ENCODE measurements at regions not wholly inside any gene's neighbourhood (a gene's known extent, or its start where the extent isn't known, plus 50 kb on each side); places are given as distances from the start of the nearest gene placed in this dataset.
"Not testable (repeated sequence)": the region's sequence is repeated elsewhere in the genome, so short reads cannot be mapped to it uniquely, and the experiment has no call there.

DNA sequence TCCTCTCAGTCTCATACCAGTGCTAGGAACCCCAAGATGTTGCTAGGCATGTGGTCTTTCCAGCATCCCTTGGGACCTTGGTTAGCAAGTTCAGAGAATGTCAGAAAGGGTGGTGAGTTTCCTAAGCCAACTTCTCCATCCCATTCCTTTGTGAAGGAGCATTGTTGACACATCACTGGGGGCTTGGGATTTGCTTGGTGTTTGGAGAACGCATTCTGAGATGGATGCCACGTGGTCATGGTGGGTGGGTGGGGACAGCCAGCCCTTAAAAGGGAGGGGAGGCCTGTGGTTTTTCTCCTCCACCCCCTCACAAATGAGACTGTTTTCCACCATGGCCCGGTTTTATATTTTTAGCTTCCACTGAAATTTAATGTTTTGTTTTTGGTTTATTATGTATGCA is 83.3 kb upstream of the ZNF536 start:
- Mint-ChIP-seq H3K4me3 (ENCODE audit: unreplicated experiment) (no peak overlapping the region), H3K27me3 (ENCODE audit: low read depth, unreplicated experiment) (peaks cover 23% of the 10 kb centered on the region), H3K36me3 (ENCODE audit: low read depth, unreplicated experiment) (no peaks in the 10 kb centered on the region), H3K4me1 (ENCODE audit: low read depth, unreplicated experiment) (no peaks in the 10 kb centered on the region), H3K9me3 (ENCODE audit: unreplicated experiment) (peaks cover 2% of the 10 kb centered on the region), H3K27ac (ENCODE audit: unreplicated experiment) (no peak overlapping the region)
- DNase-seq (ENCODE audit: low read depth) (no peak), FAIRE-seq (no peak)
- H3K27ac ChIP-seq (ENCODE audit: low read depth, low read length) = no peak overlapping the region
- H3K79me2 ChIP-seq (ENCODE audit: insufficient read depth, low read length) = no peaks in the 10 kb centered on the region
- no peaks in the 10 kb centered on the region for H4K20me1 ChIP-seq (ENCODE audit: insufficient read depth, low read length)
- no peaks in the 10 kb centered on the region for H3K36me3 ChIP-seq (ENCODE audit: insufficient read depth, low read length)
- H3K4me2 ChIP-seq (ENCODE audit: low read length) = no peak overlapping the region
- no peak overlapping the region for H3K9ac ChIP-seq (ENCODE audit: low read length)
- no peak overlapping the region for H3K4me3 ChIP-seq (ENCODE audit: insufficient read depth, low read depth, low read length)
- H3K4me1 ChIP-seq (ENCODE audit: insufficient read depth, low read length) = no peaks in the 10 kb centered on the region
- H3K9me3 ChIP-seq (ENCODE audit: insufficient read depth, low read depth, low read length) = no peaks in the 10 kb centered on the region
- no peaks in the 10 kb centered on the region for H3K27me3 ChIP-seq (ENCODE audit: insufficient read depth, low read length)
- no peak overlapping the region for H2AFZ ChIP-seq (ENCODE audit: low read depth, low read length)
- TF ChIP-seq EZH2 (IDR thresholded peaks at IDR 0.05; ENCODE audit: insufficient read depth, low read length) = no peak
- TF ChIP-seq, protein P1, sequence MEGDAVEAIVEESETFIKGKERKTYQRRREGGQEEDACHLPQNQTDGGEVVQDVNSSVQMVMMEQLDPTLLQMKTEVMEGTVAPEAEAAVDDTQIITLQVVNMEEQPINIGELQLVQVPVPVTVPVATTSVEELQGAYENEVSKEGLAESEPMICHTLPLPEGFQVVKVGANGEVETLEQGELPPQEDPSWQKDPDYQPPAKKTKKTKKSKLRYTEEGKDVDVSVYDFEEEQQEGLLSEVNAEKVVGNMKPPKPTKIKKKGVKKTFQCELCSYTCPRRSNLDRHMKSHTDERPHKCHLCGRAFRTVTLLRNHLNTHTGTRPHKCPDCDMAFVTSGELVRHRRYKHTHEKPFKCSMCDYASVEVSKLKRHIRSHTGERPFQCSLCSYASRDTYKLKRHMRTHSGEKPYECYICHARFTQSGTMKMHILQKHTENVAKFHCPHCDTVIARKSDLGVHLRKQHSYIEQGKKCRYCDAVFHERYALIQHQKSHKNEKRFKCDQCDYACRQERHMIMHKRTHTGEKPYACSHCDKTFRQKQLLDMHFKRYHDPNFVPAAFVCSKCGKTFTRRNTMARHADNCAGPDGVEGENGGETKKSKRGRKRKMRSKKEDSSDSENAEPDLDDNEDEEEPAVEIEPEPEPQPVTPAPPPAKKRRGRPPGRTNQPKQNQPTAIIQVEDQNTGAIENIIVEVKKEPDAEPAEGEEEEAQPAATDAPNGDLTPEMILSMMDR (IDR thresholded peaks at IDR 0.05; ENCODE audit: insufficient read depth, low read depth, low read length) = no peak

DNA sequence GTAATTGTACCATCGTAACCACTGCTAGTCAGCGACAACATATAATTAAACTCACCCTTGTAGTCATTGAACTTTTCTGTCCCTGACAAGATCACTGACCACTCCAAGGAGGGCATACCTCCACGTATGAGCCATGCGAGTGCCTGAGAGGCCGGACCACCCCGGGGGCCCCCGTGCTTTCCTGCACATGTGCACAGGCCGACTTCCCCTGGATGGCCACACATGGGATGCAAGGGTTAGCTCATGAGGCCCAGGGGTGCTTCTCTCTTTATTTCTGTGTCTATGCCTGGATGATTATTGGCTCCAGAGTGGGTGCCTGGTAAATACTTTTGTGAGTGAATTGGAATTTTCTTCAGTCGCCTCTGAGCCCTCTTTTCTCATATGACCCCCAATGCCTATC is 82.8 kb upstream of the ZNF536 start:
- Mint-ChIP-seq H3K27ac (ENCODE audit: unreplicated experiment) (no peak overlapping the region), H3K4me3 (ENCODE audit: unreplicated experiment) (no peak overlapping the region)

DNA sequence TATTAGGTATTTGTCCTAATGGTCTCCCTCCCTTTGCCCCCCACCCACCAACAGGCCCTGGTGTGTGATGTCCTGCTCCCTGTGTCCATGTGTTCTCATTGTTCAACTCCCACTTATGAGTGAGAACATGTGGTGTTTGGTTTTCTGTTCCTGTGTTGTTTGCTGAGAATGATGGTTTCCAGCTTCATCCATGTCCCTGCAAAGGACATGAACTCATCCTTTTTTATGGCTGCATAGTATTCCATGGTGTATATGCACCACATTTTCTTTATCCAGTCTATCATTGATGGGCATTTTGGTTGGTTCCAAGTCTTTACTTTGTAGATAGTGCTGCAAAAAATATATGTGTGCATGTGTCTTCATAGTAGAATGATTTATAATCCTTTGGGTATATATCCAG is 81.4 kb upstream of the ZNF536 start:
- H3K9ac ChIP-seq (ENCODE audit: low read length); H3K36me3 ChIP-seq (ENCODE audit: insufficient read depth, low read length); H3K4me1 Mint-ChIP-seq (ENCODE audit: low read depth, unreplicated experiment); H4K20me1 ChIP-seq (ENCODE audit: insufficient read depth, low read length); H3K27me3 ChIP-seq (ENCODE audit: insufficient read depth, low read length); H3K4me3 Mint-ChIP-seq (ENCODE audit: unreplicated experiment); H3K79me2 ChIP-seq (ENCODE audit: insufficient read depth, low read length); DNase-seq (ENCODE audit: low read depth); H3K4me2 ChIP-seq (ENCODE audit: low read length); H3K4me3 ChIP-seq (ENCODE audit: insufficient read depth, low read depth, low read length); H3K4me1 ChIP-seq (ENCODE audit: insufficient read depth, low read length); H2AFZ ChIP-seq (ENCODE audit: low read depth, low read length); H3K27ac Mint-ChIP-seq (ENCODE audit: unreplicated experiment); H3K36me3 Mint-ChIP-seq (ENCODE audit: low read depth, unreplicated experiment); H3K9me3 ChIP-seq (ENCODE audit: insufficient read depth, low read depth, low read length); H3K9me3 Mint-ChIP-seq (ENCODE audit: unreplicated experiment); FAIRE-seq; H3K27ac ChIP-seq (ENCODE audit: low read depth, low read length): not testable (repeated sequence)
- peaks cover 22% of the 10 kb centered on the region for H3K27me3 Mint-ChIP-seq (ENCODE audit: low read depth, unreplicated experiment)

More for the DNA sequence above, 82.8 kb upstream of the ZNF536 start:
- Histone ChIP-seq H3K27ac (ENCODE audit: low read depth, low read length) (no peak overlapping the region), H3K4me3 (ENCODE audit: insufficient read depth, low read depth, low read length) (no peak overlapping the region), H3K27me3 (ENCODE audit: insufficient read depth, low read length) (no peaks in the 10 kb centered on the region), H3K4me1 (ENCODE audit: insufficient read depth, low read length) (no peaks in the 10 kb centered on the region), H3K9me3 (ENCODE audit: insufficient read depth, low read depth, low read length) (no peaks in the 10 kb centered on the region), H3K36me3 (ENCODE audit: insufficient read depth, low read length) (no peaks in the 10 kb centered on the region), H3K79me2 (ENCODE audit: insufficient read depth, low read length) (no peaks in the 10 kb centered on the region), H3K4me2 (ENCODE audit: low read length) (no peak overlapping the region), H3K9ac (ENCODE audit: low read length) (no peak overlapping the region), H4K20me1 (ENCODE audit: insufficient read depth, low read length) (no peaks in the 10 kb centered on the region), H2AFZ (ENCODE audit: low read depth, low read length) (no peak overlapping the region)
- FAIRE-seq (no peak), DNase-seq (ENCODE audit: low read depth) (no peak)
- TF ChIP-seq EZH2 (IDR thresholded peaks at IDR 0.05; ENCODE audit: insufficient read depth, low read length) = no peak
- TF ChIP-seq, protein P1 (IDR thresholded peaks at IDR 0.05; ENCODE audit: insufficient read depth, low read depth, low read length) = no peak
- peaks cover 23% of the 10 kb centered on the region for H3K27me3 Mint-ChIP-seq (ENCODE audit: low read depth, unreplicated experiment)
- H3K9me3 Mint-ChIP-seq (ENCODE audit: unreplicated experiment) = peaks cover 2% of the 10 kb centered on the region
- H3K36me3 Mint-ChIP-seq (ENCODE audit: low read depth, unreplicated experiment) = no peaks in the 10 kb centered on the region
- H3K4me1 Mint-ChIP-seq (ENCODE audit: low read depth, unreplicated experiment) = no peaks in the 10 kb centered on the region
